ENCODE measurements at regions not wholly inside any gene's neighbourhood (a gene's known extent, or its start where the extent isn't known, plus 50 kb on each side); places are given as distances from the start of the nearest gene placed in this dataset.

- TF ChIP-seq POLR2A (IDR thresholded peaks at IDR 0.05) (no peak), CTCF (IDR thresholded peaks at IDR 0.05) (no peak), EP300 (IDR thresholded peaks at IDR 0.05) (no peak)
These were observed 58.9 kb upstream of the SEMA3C start for GRCh38 chr7:80977751-80978150.

All from ovary (tissue), 3 donors.